Bone marrow (tissue), 2 donors: ENCODE measurements at regions not wholly inside any gene's neighbourhood (a gene's known extent, or its start where the extent isn't known, plus 50 kb on each side); places are given as distances from the start of the nearest gene placed in this dataset.
"Not testable (repeated sequence)": the region's sequence is repeated elsewhere in the genome, so short reads cannot be mapped to it uniquely, and the experiment has no call there.

Experiments
- DNase-seq, 2 donors: peaks; one replicate each; lab custom pipeline; 2025; lab: John Stamatoyannopoulos, UW

- DNase-seq = no peak
Observed at GRCh38 chr2:199131876-199132275, 325.9 kb downstream of the SATB2 start.

GRCh38 chr2:199131136-199131655 is 326.5 kb downstream of the SATB2 start:
- DNase-seq = no peak

- DNase-seq = no peak
Observed at GRCh38 chr2:199130501-199130900, 327.2 kb downstream of the SATB2 start.

- DNase-seq = no peak
Observed at GRCh38 chr2:199128476-199129229, 329.1 kb downstream of the SATB2 start.

DNA sequence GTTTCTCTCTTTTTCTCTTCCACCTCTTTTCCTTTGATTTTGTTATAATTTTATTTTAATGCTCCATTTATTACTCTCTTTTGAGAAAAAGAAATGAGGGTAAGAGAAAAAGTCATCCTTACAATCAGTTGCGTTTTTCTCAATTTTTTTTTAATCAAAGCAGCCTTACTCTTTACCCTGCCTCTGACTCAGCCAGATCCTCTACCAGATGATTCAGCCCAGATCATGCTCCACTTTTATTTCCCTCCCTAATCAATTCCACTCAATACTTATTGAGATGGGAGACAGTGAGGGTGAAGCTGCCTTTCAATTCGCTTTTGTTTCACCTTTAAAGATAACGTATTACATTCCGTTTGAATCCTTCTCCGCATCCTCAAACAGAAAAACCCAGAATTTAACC is 337.9 kb downstream of the SATB2 start:
- DNase-seq = no peak

- no peak for DNase-seq
Observed at GRCh38 chr2:199118673-199119112, 339.0 kb downstream of the SATB2 start.

DNA sequence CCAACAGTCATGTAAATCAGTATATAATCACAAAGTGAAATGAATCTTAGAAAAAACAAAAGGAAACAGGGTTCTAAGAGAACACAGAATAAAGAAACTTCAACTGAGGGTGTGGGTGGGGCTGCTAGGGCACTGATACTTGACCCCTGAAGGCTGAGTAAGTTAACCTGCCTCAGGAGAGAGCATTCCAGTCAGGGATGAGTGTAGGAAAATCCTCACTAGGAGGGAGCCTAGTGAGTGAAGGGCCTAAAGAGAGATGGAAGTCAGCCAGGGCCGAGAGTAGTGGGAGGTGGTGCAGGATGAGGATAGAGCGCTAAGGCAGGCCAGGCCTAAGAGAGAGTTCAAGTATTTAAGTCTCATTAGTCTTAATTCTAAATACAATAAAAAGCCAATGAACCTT is 342.6 kb downstream of the SATB2 start:
- no peak for DNase-seq

- DNase-seq = no peak
Observed at GRCh38 chr2:199113111-199113510, 344.6 kb downstream of the SATB2 start.

DNA sequence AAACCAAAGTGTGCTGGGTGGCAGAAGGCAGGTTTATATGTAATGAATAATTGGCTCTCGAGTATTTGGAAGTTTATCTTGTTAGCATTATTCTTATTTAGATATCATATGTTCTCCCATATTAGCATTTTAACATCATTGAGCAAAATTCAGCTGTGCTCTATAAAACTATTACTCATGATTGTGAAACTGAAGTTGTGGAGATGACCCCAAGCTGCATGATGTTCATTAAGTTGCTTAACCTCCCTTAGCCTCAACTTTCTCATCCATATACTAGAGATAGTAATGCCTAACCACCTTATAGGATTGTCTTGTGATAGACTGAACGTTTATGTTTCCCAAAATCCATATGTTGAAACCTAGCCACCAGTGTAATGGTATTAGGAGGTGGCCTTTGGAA is 346.3 kb downstream of the SATB2 start:
- no peak for DNase-seq

DNA sequence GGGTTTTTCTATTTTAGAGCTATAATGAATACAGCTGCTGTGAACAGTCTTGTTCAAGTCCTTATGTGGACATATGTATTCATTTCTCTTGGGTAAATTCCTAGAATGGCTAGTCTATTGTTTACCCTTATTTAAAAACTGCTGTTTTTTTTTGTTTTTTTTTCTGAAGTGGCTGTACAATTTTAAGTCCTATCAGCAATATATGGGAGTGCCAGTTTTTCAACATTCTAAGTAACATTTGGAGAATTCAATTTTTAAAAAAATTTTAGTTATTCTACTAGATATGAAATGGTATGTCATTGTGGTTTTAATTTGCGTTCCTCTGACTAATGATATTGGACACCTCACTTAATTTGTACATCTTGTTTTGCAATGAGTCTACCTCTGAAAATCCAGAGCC is 349.7 kb downstream of the SATB2 start:
- DNase-seq = no peak

- no peak for DNase-seq
Observed at GRCh38 chr2:199105826-199106225, 351.9 kb downstream of the SATB2 start.

DNA sequence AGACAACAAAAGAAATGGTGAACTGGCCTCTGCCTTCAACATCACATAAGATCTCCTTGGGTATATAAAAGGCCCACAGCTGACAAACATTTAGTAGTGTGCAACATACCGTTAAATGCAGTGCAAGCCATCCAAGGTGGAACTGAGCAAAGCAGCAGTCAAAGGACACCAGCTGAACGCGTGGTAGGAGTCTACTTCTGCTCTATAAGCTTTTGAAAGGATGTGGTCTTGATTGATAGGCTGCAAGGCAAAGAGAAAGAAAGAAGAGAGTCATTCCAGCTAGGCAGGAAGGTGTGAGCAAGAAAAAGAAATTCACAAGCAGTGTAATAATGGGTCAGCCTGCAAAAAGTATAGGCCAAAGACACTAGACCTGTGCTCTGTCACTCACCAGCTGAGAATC is 356.3 kb downstream of the SATB2 start:
- DNase-seq = no peak

DNA sequence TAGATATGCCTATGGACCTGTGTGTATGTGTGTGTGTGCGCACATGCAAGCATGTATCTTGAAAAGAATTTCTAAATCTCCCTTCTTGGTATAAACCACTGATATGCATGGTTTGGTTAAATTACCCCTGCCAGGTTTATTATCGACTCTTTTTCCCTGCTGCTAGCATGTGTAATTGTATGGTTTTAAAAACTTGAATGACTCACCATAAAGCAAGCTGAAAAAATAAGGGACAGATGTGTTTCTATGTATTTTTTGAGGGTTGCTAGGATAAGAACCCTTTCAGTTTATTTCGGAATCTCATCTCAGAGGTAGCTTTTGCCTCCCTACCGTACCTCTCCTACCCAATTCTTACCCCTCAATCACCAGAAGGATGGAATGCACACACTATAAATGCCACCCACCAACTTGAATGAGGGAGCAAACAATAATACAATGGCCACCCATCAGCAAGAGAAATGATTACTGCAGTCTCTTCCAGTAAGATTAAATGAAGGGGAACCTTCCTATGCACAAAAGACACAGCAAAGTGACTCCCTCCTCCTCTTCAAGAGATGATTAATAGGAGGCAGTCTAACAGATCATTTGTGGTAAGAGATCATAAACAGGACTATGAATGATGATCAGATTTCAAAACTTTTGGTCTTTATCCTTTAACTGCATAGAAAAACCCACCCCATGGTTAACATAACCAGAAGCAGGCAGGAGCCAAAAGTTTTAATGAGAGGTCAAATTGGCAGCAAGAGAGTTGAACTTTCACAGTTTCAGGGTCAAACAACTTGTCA is 357.2 kb downstream of the SATB2 start:
- no peak for DNase-seq

- no peak for DNase-seq
Observed at GRCh38 chr2:199092419-199092818, 365.3 kb downstream of the SATB2 start.

DNA sequence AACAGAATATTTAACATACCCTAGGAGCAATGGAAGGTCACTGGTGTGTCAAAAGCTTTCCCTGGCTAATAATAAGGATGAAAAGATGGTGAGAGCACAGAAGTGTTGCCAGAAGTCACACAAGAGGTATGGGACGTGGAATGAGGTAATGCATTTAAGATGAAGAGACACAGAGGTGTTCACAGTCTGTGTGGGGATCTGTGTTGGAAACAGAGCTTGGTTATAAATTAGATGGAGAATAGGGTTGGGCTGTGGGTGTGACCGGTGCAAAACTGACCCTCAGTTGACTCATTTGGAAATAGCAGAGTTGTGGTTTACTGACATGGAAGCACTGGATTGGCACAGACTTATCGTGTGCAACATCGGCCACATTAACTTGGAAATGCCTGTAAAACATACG is 372.5 kb downstream of the SATB2 start:
- DNase-seq = no peak

DNA sequence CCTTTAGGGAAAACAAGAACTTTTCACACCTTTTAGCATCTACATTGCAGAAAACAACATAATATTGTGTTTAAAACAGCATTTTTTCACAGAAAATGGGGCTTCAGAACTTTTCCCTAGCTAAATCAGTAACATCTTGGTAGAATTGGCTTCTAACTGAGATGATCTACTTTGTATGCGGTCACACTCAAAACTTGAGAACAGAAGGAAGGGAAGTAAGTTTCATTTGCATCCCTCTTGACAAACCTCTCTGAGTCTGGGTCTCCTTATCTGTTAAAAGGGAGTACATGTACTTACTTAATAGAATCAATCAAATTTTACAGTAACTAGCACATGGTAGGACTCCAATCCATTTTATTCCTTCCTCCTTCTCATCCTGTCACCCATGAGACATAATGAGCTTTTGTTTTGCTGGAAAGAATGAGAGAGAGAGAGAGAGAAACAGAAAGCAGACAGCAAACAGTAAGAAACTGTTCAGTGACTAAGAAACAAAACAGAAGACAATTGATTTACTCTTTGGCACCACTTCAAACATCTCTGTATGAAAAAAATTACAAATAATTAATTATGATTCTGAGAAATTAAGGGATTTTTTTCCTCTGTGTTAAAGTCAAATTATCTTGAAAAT is 387.3 kb downstream of the SATB2 start:
- no peak for DNase-seq

- no peak for DNase-seq
Observed at GRCh38 chr2:199064201-199064600, 393.5 kb downstream of the SATB2 start.

DNA sequence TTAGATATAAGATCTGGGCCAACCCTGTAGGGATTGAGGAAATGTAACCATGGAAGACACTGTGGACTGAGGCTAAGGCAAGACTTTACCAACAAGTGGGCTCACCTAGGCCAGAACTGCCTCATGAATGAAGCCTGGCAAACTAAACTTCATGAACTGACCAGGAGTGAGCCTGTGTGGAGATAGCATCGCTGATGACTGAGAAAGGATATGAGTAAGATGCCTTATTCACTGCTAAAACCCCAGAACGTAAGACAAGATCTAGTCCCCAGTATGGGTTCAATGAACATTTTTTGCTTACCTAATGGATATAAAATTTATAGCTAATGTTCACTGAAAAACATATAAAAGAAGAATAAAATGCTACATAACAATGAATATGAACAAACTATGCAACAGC is 399.8 kb downstream of the SATB2 start:
- no peak for DNase-seq

GRCh38 chr2:199055336-199055735 is 402.4 kb downstream of the SATB2 start:
- DNase-seq = no peak

GRCh38 chr2:199042660-199043379 is 414.9 kb downstream of the SATB2 start:
- no peak for DNase-seq

GRCh38 chr2:199040522-199040921 is 417.2 kb downstream of the SATB2 start:
- no peak for DNase-seq

GRCh38 chr2:199033761-199034160 is 424.0 kb downstream of the SATB2 start:
- DNase-seq = not testable (repeated sequence)
